ENCODE measurements at regions not wholly inside any gene's neighbourhood (a gene's known extent, or its start where the extent isn't known, plus 50 kb on each side); places are given as distances from the start of the nearest gene placed in this dataset.

- H3K27me3 ChIP-seq (ENCODE audit: control insufficient read depth, insufficient read depth, low read length) = no peaks in the 10 kb centered on the region
- no peak overlapping the region for H3K4me3 ChIP-seq (ENCODE audit: low read length)
- H3K36me3 ChIP-seq (ENCODE audit: control insufficient read depth, insufficient read depth, low read length) = no peaks in the 10 kb centered on the region
- H3K4me1 ChIP-seq (ENCODE audit: control insufficient read depth, insufficient read depth, low read length) = no peaks in the 10 kb centered on the region
- no peaks in the 10 kb centered on the region for H3K9me3 ChIP-seq (ENCODE audit: control insufficient read depth, low read depth, low read length)
- no CpG with 5 or more reads among the region's 2 CpGs for WGBS (ENCODE audit: insufficient coverage, low lambda C conversion rate)
- no peak overlapping the region for H3K27ac ChIP-seq (ENCODE audit: low read length)
- no peak for DNase-seq
These were observed 164.9 kb upstream of the PAPPA start for GRCh38 chr9:115988701-115989100.

- no peak for DNase-seq
- Histone ChIP-seq H3K4me1 (ENCODE audit: control insufficient read depth, insufficient read depth, low read length) (no peaks in the 10 kb centered on the region), H3K27me3 (ENCODE audit: control insufficient read depth, insufficient read depth, low read length) (no peaks in the 10 kb centered on the region), H3K9me3 (ENCODE audit: control insufficient read depth, low read depth, low read length) (no peaks in the 10 kb centered on the region), H3K4me3 (ENCODE audit: low read length) (no peak overlapping the region), H3K36me3 (ENCODE audit: control insufficient read depth, insufficient read depth, low read length) (no peaks in the 10 kb centered on the region), H3K27ac (ENCODE audit: low read length) (no peak overlapping the region)
- WGBS (ENCODE audit: insufficient coverage, low lambda C conversion rate) = 95% methylated on average over 4 of the region's 4 CpGs
These were observed 163.8 kb upstream of the PAPPA start for GRCh38 chr9:115989831-115990230.

- Histone ChIP-seq H3K4me1 (ENCODE audit: control insufficient read depth, insufficient read depth, low read length) (no peaks in the 10 kb centered on the region), H3K9me3 (ENCODE audit: control insufficient read depth, low read depth, low read length) (no peaks in the 10 kb centered on the region), H3K27ac (ENCODE audit: low read length) (no peak overlapping the region), H3K27me3 (ENCODE audit: control insufficient read depth, insufficient read depth, low read length) (no peaks in the 10 kb centered on the region), H3K36me3 (ENCODE audit: control insufficient read depth, insufficient read depth, low read length) (no peaks in the 10 kb centered on the region), H3K4me3 (ENCODE audit: low read length) (no peak overlapping the region)
- no CpG with 5 or more reads among the region's 4 CpGs for WGBS (ENCODE audit: insufficient coverage, low lambda C conversion rate)
- no peak for DNase-seq
These were observed 160.8 kb upstream of the PAPPA start for GRCh38 chr9:115992834-115993233.

- Histone ChIP-seq H3K27ac (ENCODE audit: low read length) (no peak overlapping the region), H3K36me3 (ENCODE audit: control insufficient read depth, insufficient read depth, low read length) (no peaks in the 10 kb centered on the region), H3K9me3 (ENCODE audit: control insufficient read depth, low read depth, low read length) (no peaks in the 10 kb centered on the region), H3K4me1 (ENCODE audit: control insufficient read depth, insufficient read depth, low read length) (no peaks in the 10 kb centered on the region), H3K4me3 (ENCODE audit: low read length) (no peak overlapping the region), H3K27me3 (ENCODE audit: control insufficient read depth, insufficient read depth, low read length) (no peaks in the 10 kb centered on the region)
- DNase-seq = no peak
- no CpG with 5 or more reads among the region's 1 CpG for WGBS (ENCODE audit: insufficient coverage, low lambda C conversion rate)
These were observed 155.7 kb upstream of the PAPPA start for GRCh38 chr9:115997923-115998322.

GRCh38 chr9:115998666-115999065 lies 154.9 kb upstream of the PAPPA start:
- Histone ChIP-seq H3K27ac (ENCODE audit: low read length) (no peak overlapping the region), H3K9me3 (ENCODE audit: control insufficient read depth, low read depth, low read length) (no peaks in the 10 kb centered on the region), H3K4me1 (ENCODE audit: control insufficient read depth, insufficient read depth, low read length) (no peaks in the 10 kb centered on the region)

GRCh38 chr9:115999498-115999897 lies 154.1 kb upstream of the PAPPA start:
- no peaks in the 10 kb centered on the region for H3K27me3 ChIP-seq (ENCODE audit: control insufficient read depth, insufficient read depth, low read length)
- no peaks in the 10 kb centered on the region for H3K4me1 ChIP-seq (ENCODE audit: control insufficient read depth, insufficient read depth, low read length)
- H3K36me3 ChIP-seq (ENCODE audit: control insufficient read depth, insufficient read depth, low read length) = no peaks in the 10 kb centered on the region
- no peak overlapping the region for H3K27ac ChIP-seq (ENCODE audit: low read length)
- H3K9me3 ChIP-seq (ENCODE audit: control insufficient read depth, low read depth, low read length) = no peaks in the 10 kb centered on the region
- H3K4me3 ChIP-seq (ENCODE audit: low read length) = no peak overlapping the region
- WGBS (ENCODE audit: insufficient coverage, low lambda C conversion rate) = no CpG with 5 or more reads among the region's 2 CpGs
- no peak for DNase-seq

More at GRCh38 chr9:115998666-115999065, 154.9 kb upstream of the PAPPA start:
- Histone ChIP-seq H3K27me3 (ENCODE audit: control insufficient read depth, insufficient read depth, low read length) (no peaks in the 10 kb centered on the region), H3K4me3 (ENCODE audit: low read length) (no peak overlapping the region), H3K36me3 (ENCODE audit: control insufficient read depth, insufficient read depth, low read length) (no peaks in the 10 kb centered on the region)
- no peak for DNase-seq

- H3K36me3 ChIP-seq (ENCODE audit: control insufficient read depth, insufficient read depth, low read length) = no peaks in the 10 kb centered on the region
- H3K4me3 ChIP-seq (ENCODE audit: low read length) = no peak overlapping the region
- H3K27ac ChIP-seq (ENCODE audit: low read length) = no peak overlapping the region
- DNase-seq = no peak
- no peaks in the 10 kb centered on the region for H3K4me1 ChIP-seq (ENCODE audit: control insufficient read depth, insufficient read depth, low read length)
- no peaks in the 10 kb centered on the region for H3K27me3 ChIP-seq (ENCODE audit: control insufficient read depth, insufficient read depth, low read length)
- 92% methylated on average over 2 of the region's 4 CpGs for WGBS (ENCODE audit: insufficient coverage, low lambda C conversion rate)
- H3K9me3 ChIP-seq (ENCODE audit: control insufficient read depth, low read depth, low read length) = no peaks in the 10 kb centered on the region
These were observed 152.8 kb upstream of the PAPPA start for GRCh38 chr9:116000748-116001329.

GRCh38 chr9:116002181-116002580 lies 151.4 kb upstream of the PAPPA start:
- 67% methylated on average over 1 of the region's 5 CpGs for WGBS (ENCODE audit: insufficient coverage, low lambda C conversion rate)
- H3K36me3 ChIP-seq (ENCODE audit: control insufficient read depth, insufficient read depth, low read length) = no peaks in the 10 kb centered on the region
- no peak overlapping the region for H3K27ac ChIP-seq (ENCODE audit: low read length)
- H3K4me3 ChIP-seq (ENCODE audit: low read length) = no peak overlapping the region
- H3K9me3 ChIP-seq (ENCODE audit: control insufficient read depth, low read depth, low read length) = no peaks in the 10 kb centered on the region
- no peaks in the 10 kb centered on the region for H3K4me1 ChIP-seq (ENCODE audit: control insufficient read depth, insufficient read depth, low read length)
- no peaks in the 10 kb centered on the region for H3K27me3 ChIP-seq (ENCODE audit: control insufficient read depth, insufficient read depth, low read length)
- DNase-seq = no peak

GRCh38 chr9:116002624-116003023 lies 151.0 kb upstream of the PAPPA start:
- Histone ChIP-seq H3K27ac (ENCODE audit: low read length) (no peak overlapping the region), H3K36me3 (ENCODE audit: control insufficient read depth, insufficient read depth, low read length) (no peaks in the 10 kb centered on the region), H3K4me1 (ENCODE audit: control insufficient read depth, insufficient read depth, low read length) (no peaks in the 10 kb centered on the region), H3K27me3 (ENCODE audit: control insufficient read depth, insufficient read depth, low read length) (no peaks in the 10 kb centered on the region), H3K4me3 (ENCODE audit: low read length) (no peak overlapping the region), H3K9me3 (ENCODE audit: control insufficient read depth, low read depth, low read length) (no peaks in the 10 kb centered on the region)
- WGBS (ENCODE audit: insufficient coverage, low lambda C conversion rate) = no CpG with 5 or more reads among the region's 3 CpGs
- DNase-seq = no peak

- no peaks in the 10 kb centered on the region for H3K9me3 ChIP-seq (ENCODE audit: control insufficient read depth, low read depth, low read length)
- WGBS (ENCODE audit: insufficient coverage, low lambda C conversion rate) = 100% methylated on average over 1 of the region's 1 CpG
- no peak overlapping the region for H3K27ac ChIP-seq (ENCODE audit: low read length)
- no peak overlapping the region for H3K4me3 ChIP-seq (ENCODE audit: low read length)
- no peaks in the 10 kb centered on the region for H3K4me1 ChIP-seq (ENCODE audit: control insufficient read depth, insufficient read depth, low read length)
- H3K36me3 ChIP-seq (ENCODE audit: control insufficient read depth, insufficient read depth, low read length) = no peaks in the 10 kb centered on the region
- no peak for DNase-seq
- H3K27me3 ChIP-seq (ENCODE audit: control insufficient read depth, insufficient read depth, low read length) = no peaks in the 10 kb centered on the region
These were observed 150.2 kb upstream of the PAPPA start for GRCh38 chr9:116003397-116003796.

- Histone ChIP-seq H3K27me3 (ENCODE audit: control insufficient read depth, insufficient read depth, low read length) (no peaks in the 10 kb centered on the region), H3K27ac (ENCODE audit: low read length) (no peak overlapping the region), H3K4me1 (ENCODE audit: control insufficient read depth, insufficient read depth, low read length) (no peaks in the 10 kb centered on the region), H3K36me3 (ENCODE audit: control insufficient read depth, insufficient read depth, low read length) (no peaks in the 10 kb centered on the region), H3K9me3 (ENCODE audit: control insufficient read depth, low read depth, low read length) (no peaks in the 10 kb centered on the region), H3K4me3 (ENCODE audit: low read length) (no peak overlapping the region)
- no CpG with 5 or more reads among the region's 2 CpGs for WGBS (ENCODE audit: insufficient coverage, low lambda C conversion rate)
- DNase-seq = no peak
These were observed 148.4 kb upstream of the PAPPA start for GRCh38 chr9:116005205-116005604.

Measured in large intestine (tissue), 3 donors.